ENCODE measurements at regions not wholly inside any gene's neighbourhood (a gene's known extent, or its start where the extent isn't known, plus 50 kb on each side); places are given as distances from the start of the nearest gene placed in this dataset.

GRCh38 chr10:56585447-56586171 is 224.6 kb upstream of the ZWINT start:
- H3K4me3 ChIP-seq (ENCODE audit: low read length): no peak overlapping the region
- no peaks in the 10 kb centered on the region for H3K9me3 ChIP-seq (ENCODE audit: insufficient read depth, low read length)
- H3K27ac ChIP-seq (ENCODE audit: low read length): no peak overlapping the region
- H4K20me1 ChIP-seq (ENCODE audit: insufficient read depth, low read length): no peaks in the 10 kb centered on the region
- no peak overlapping the region for H2AFZ ChIP-seq (ENCODE audit: low read depth, low read length)
- no peaks in the 10 kb centered on the region for H3K79me2 ChIP-seq (ENCODE audit: low read length)
- no peak overlapping the region for H3K4me2 ChIP-seq (ENCODE audit: low read length)
- H3K27me3 ChIP-seq (ENCODE audit: low read depth, low read length): no peaks in the 10 kb centered on the region
- no peak overlapping the region for H3K9ac ChIP-seq (ENCODE audit: low read length)
- no peaks in the 10 kb centered on the region for H3K36me3 ChIP-seq (replicated peaks; ENCODE audit: low read depth, low read length)
- H3K4me1 ChIP-seq (ENCODE audit: low read length): no peaks in the 10 kb centered on the region; the same call in 1 of the 2 replicates
- TF ChIP-seq EZH2phosphoT487 (IDR thresholded peaks at IDR 0.05; ENCODE audit: low read depth) (no peak), CTCF (IDR thresholded peaks at IDR 0.05; ENCODE audit: low read depth, low read length) (no peak)

GRCh38 chr10:56583316-56583715 is 222.3 kb upstream of the ZWINT start:
- Histone ChIP-seq H3K4me2 (ENCODE audit: low read length) (no peak overlapping the region), H3K79me2 (ENCODE audit: low read length) (no peaks in the 10 kb centered on the region), H4K20me1 (ENCODE audit: insufficient read depth, low read length) (no peaks in the 10 kb centered on the region), H3K4me3 (ENCODE audit: low read length) (no peak overlapping the region), H3K27me3 (ENCODE audit: low read depth, low read length) (no peaks in the 10 kb centered on the region), H3K36me3 (replicated peaks; ENCODE audit: low read depth, low read length) (no peaks in the 10 kb centered on the region), H3K9ac (ENCODE audit: low read length) (no peak overlapping the region), H3K27ac (ENCODE audit: low read length) (no peak overlapping the region), H2AFZ (ENCODE audit: low read depth, low read length) (no peak overlapping the region), H3K9me3 (ENCODE audit: insufficient read depth, low read length) (no peaks in the 10 kb centered on the region), H3K4me1 (ENCODE audit: low read length) (no peaks in the 10 kb centered on the region; the same call in 1 of the 2 replicates)
- TF ChIP-seq CTCF (IDR thresholded peaks at IDR 0.05; ENCODE audit: low read depth, low read length): no peak
- TF ChIP-seq EZH2phosphoT487 (IDR thresholded peaks at IDR 0.05; ENCODE audit: low read depth): no peak

GRCh38 chr10:56567580-56567979 is 206.5 kb upstream of the ZWINT start:
- Histone ChIP-seq H3K27me3 (ENCODE audit: low read depth, low read length) (no peaks in the 10 kb centered on the region), H3K36me3 (replicated peaks; ENCODE audit: low read depth, low read length) (no peaks in the 10 kb centered on the region), H4K20me1 (ENCODE audit: insufficient read depth, low read length) (no peaks in the 10 kb centered on the region), H3K27ac (ENCODE audit: low read length) (no peak overlapping the region), H3K4me3 (ENCODE audit: low read length) (no peak overlapping the region), H3K9me3 (ENCODE audit: insufficient read depth, low read length) (no peaks in the 10 kb centered on the region), H2AFZ (ENCODE audit: low read depth, low read length) (no peak overlapping the region), H3K4me1 (ENCODE audit: low read length) (no peaks in the 10 kb centered on the region), H3K4me2 (ENCODE audit: low read length) (no peak overlapping the region), H3K9ac (ENCODE audit: low read length) (no peak overlapping the region), H3K79me2 (ENCODE audit: low read length) (no peaks in the 10 kb centered on the region)
- no peak for TF ChIP-seq CTCF (IDR thresholded peaks at IDR 0.05; ENCODE audit: low read depth, low read length)
- TF ChIP-seq EZH2phosphoT487 (IDR thresholded peaks at IDR 0.05; ENCODE audit: low read depth): no peak

- H2AFZ ChIP-seq (ENCODE audit: low read depth, low read length): no peak overlapping the region
- no peaks in the 10 kb centered on the region for H3K4me1 ChIP-seq (ENCODE audit: low read length)
- H3K4me3 ChIP-seq (ENCODE audit: low read length): no peak overlapping the region
- H3K79me2 ChIP-seq (ENCODE audit: low read length): no peaks in the 10 kb centered on the region
- no peak overlapping the region for H3K27ac ChIP-seq (ENCODE audit: low read length)
- no peak for TF ChIP-seq CTCF (IDR thresholded peaks at IDR 0.05; ENCODE audit: low read depth, low read length)
- TF ChIP-seq EZH2phosphoT487 (IDR thresholded peaks at IDR 0.05; ENCODE audit: low read depth): no peak
- no peaks in the 10 kb centered on the region for H3K9me3 ChIP-seq (ENCODE audit: insufficient read depth, low read length)
- no peaks in the 10 kb centered on the region for H3K36me3 ChIP-seq (replicated peaks; ENCODE audit: low read depth, low read length)
- H4K20me1 ChIP-seq (ENCODE audit: insufficient read depth, low read length): no peaks in the 10 kb centered on the region
- no peaks in the 10 kb centered on the region for H3K27me3 ChIP-seq (ENCODE audit: low read depth, low read length)
- H3K9ac ChIP-seq (ENCODE audit: low read length): no peak overlapping the region
- no peak overlapping the region for H3K4me2 ChIP-seq (ENCODE audit: low read length)
Observed at GRCh38 chr10:56561336-56561735, 200.3 kb upstream of the ZWINT start.

Measured in OCI-LY3 (cell line).